NCI-H1436 (cell line): ENCODE measurements at regions not wholly inside any gene's neighbourhood (a gene's known extent, or its start where the extent isn't known, plus 50 kb on each side); places are given as distances from the start of the nearest gene placed in this dataset.
"Not testable (repeated sequence)": the region's sequence is repeated elsewhere in the genome, so short reads cannot be mapped to it uniquely, and the experiment has no call there.

ENCODE experiments used
- DNase-seq: peaks from one replicate; lab custom pipeline; 2025; lab: John Stamatoyannopoulos, UW

DNA sequence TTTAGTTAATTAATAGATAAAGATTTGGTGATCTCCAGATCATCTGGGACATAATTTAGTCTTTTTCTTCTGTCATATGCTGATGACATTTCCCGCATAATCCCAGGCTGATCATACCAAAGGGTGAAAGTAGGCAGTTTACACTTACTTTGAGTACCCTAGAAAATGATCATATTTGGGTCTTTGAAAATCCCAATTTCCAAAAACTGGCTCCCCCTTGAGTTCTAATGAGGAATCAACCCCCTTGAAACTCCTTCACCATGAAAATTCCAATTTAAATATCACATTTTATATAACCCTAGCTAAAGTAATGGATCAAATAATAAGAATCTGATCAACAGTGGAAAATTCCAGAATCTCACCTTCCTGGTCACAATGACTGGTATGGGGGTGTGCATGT, 223.4 kb downstream of the NAF1 start:
- no peak for DNase-seq

DNA sequence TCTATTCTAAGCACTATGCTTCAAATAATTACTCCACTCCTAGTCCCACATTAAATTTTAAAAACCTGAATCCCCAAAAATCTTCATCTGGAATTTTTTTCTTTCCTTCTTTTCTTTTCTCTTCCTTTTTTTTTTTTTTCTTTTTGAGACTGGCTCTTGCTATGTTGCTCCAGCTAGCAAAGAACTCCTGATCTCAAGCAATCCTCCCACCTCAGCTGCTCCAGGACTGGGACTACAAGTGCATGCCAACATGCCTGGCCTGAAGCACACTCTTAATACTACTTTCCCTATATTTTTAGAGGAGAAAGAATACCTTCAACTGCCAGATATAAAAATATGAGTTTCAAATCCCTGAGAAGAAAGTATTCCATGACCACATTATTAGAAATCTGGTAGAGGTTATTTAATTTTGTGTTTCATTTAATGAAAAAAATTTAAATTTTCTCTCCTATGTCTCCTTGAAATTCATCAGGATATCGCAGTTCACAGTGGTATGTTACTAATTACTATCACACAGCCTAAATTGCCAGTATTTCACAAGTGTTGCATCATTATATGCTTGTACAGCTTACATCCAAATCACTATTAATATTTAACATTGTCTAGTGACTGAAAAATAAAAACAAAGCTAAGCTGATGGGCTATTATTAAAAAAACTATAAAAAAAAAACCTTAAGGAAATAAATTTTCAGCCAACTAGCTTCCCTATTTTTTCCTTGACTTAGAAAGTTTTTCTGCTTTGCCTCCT, 227.8 kb downstream of the NAF1 start:
- no peak for DNase-seq

DNA sequence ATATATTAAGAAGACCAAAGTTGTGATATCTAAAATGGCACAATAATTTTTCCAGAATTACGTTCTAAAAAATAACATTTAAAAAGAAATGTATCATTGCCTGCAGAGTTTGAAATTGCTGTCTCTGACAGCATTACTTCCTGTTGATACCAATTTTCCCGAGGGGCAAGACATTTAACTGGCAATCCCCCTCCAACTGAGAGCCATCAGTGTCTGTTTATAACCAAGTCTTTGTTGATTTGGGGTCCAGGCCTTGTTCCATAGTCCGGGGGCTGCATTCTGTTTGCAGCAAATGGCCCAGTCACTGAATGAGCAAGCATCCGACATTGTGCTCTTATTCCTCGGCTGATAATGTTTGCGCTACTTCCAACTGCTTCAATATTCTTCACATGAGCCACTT, 231.5 kb downstream of the NAF1 start:
- no peak for DNase-seq

DNA sequence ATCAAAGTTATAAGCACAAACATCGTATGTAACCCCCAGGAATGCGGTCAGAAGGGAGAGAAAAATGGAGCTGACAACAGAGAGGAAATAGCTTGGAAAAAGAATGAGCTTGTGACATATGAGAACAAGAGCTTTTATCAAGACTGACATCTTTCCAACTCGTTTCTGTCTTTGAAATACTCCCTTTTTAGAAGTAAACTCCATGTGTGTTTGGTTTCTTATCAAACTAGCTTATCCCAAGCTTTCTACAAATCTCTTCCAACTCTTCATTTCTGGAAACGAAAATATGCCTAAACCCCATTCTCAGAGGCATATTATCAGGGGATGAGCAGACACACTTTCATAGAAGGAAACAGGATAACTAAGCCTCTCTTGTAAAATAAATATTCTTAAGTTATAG, 235.4 kb downstream of the NAF1 start:
- DNase-seq = no peak

DNA sequence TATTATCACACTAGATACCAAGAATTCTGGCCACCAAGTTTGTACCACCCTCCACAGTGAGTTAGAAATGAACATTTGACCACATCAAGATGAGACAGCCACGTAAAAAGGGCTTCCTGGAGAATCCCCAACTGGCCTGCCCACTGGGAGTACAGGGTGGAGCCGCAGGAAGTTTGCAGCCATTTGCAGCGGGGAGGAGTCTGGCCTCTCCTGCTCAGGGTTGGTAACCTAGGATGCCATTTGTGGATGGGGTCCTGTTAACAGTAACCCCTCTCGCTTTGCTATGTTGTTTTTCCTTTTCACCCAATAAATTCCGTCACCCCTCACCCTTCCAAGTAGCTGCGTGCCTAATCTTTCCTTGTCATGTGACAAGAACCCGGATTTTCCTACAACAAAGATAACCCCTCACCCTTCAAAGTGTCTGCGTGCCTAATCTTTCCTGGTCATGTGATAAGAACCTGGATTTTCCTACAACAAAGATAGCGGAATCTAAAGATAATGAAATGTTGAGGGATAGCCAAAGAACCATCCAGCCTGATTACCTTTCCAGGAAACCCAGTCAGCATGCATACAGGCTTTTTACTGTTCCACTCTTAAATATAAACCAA, 245.4 kb downstream of the NAF1 start:
- DNase-seq = no peak

DNA sequence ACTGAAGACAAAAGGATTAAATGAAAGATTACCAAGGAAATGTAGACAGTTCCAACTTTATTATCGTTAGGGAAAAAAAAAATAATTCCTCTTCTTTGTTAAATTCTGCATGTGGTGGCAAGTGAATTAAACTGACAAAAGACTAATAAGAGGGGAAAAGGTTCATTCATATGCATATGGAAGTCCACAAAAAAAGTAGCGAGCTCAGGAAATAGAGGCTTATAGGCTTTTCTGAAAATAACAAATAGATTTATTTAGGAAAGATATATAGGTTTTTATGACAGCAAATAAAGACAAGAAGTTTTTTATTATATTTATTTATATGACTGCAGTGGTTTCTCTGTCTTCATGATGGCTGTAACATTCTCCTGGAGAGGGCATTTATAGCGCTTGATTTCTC, 246.0 kb downstream of the NAF1 start:
- no peak for DNase-seq

DNA sequence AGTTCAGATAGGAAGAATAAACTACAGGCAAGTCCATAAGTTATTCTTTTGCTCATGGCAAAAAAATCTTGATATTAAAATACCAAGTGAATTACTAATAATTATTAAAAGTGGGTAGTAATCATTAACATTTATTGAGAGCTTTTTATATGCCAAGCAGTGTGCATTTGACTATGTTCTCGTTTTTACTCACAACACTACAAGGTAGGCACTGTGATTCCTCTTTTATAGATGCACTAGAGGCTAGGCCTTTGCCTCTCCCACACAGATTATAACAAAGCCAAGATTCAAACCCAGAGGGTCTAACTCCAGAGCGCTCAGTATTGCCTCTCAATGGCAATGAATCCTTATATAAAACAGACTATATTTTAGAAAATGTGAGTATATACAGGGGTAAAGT, 254.2 kb downstream of the NAF1 start:
- no peak for DNase-seq

DNA sequence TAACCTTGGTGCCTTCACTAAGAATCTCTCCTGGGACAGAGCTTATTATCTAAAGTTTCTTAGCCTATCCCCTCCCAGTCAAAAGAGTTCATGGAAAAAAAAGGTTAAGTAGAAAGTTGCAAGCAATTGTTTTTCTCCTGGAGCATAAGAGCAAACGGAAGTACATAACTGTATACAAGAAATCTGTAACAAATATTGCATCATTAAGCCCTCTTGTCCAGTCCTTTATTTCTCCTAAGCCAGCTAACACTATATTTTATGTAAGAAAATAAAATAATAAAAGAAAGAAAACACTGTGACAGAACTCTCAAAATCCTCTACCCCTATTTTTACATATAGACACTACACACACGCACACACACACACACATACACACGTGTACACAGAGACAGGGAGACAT, 255.3 kb downstream of the NAF1 start:
- DNase-seq = no peak

DNA sequence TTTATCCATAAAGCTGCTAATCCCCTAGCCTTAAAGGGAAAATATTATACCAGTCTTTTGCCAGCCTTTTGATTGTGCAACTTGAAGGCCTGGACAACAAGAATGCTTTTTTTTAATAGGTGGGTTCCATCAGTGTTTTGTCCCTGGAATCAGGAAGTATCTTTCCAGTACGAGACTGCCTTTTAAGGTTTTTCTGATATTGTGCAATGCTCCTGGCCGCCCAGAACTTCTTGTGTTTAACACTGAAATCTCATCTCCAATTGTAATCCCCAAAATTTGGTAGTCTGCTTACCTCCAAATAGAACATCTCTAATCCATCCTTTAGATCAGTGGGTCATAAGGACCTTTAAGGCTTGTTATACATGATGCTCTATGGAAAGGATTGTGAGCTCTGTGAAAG, 256.7 kb downstream of the NAF1 start:
- DNase-seq = no peak

DNA sequence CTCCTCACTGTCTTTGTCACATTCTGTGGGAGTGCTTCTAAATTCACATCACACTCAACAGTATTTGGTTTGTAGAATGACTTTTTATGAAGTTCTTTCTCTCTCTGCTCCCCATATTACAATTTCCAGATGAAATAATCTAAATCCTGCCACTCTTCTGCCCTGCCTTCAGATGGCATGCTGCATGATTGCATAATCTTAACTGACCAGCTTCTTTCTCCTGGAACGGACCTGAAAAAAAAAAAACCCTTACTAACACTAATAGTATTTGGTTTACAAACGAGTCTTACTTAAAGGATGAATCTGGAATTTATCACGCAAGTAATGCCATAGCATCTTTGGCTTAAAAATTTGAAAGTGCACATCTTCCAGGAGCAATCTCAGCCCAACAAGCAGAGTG, 272.3 kb downstream of the NAF1 start:
- DNase-seq = no peak

DNA sequence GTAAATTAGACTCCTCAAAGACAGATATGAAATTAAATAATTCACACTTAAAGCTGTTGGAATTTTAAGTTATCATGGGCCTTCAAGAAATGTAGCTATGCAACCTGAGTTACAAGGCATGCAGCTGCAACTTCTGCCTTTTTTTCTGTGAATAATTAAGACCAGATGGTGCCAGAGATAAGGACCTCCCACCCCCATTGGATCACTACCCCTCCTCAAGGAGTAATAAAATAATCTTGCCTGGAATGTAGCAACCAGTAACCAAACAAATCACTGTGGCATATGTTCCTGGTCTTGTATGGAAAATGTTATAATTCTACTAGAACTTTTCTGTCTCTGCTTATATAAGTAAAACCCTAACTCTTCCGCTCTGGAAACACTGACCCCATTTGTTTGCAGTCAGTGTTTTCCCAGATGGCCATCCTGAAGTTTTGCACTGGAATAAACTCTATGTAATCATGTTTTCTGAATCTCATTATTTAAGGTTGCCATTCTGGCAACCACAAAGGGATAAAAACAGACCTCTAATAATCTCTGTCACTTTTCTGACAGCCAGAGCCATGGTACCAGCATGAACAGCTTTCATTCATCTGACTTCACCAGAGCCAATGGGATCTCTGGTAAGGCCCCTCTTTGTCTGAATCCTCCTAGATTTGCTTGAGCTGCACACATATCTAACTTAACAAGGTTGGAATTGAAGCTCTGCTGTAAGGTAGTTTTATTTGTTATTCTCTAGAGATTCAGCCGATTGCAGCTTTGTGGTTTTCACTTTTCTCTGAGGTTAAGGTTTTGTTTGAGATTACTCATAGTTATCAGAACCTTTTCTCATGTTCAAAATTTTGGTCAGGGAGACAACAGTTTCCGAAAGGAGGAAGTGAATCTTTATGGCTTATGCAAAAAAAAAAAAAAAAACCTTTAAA, 274.6 kb downstream of the NAF1 start:
- no peak for DNase-seq

DNA sequence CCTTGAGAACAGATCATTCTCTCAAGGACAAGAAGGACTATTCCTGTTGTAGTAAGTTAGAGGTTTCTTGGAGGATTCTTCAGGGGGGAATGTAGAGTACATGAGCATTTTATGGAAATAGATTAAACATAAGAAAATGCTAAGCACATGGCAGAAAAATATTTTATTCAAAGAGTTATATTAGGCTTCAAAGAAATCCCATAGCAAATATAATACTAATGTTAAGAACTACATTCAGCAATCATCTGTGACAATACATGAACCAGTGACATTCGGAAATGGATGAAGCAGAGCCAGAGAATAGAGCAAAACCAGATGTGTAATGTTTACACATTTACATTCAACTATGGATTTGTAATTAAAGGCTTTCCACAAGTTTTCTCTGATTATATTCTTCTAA, 288.6 kb downstream of the NAF1 start:
- no peak for DNase-seq

DNA sequence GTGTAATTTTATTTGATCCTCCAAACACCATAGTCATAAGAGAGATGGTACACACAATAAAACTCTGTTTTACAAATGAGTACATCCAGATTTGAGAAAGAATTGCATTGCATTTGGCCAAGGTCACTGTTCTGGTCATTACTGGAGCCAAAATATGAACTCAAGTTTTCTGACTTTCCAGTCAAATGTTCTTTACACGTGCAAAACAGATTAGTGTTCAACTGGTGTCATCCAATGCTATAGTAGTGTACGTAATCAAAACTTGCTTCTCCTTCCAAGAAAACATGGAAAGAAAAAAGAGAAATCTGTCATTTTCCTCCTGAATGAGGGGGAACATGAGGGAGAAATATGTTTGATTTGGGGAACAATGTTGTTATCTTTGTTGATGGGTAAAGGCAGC, 291.9 kb downstream of the NAF1 start:
- no peak for DNase-seq

DNA sequence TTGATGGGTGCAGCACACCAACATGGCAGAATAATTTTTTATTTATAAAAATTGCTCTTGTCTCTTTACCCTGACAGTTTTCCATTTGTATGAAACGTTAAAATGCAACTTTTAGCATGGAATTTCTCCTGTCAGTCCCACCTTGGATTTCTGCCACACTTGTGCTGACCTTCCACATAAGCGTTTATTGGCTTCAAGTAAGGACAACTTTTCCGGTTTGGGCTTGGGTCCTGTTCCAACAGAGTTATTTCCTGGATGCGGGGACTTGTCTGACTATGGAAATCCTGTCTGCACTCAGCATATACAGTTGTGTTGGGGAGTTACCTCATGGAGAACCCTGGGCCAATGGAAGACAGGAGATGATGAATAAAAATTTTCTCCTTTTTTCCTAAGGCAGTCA, 294.7 kb downstream of the NAF1 start:
- DNase-seq = no peak

DNA sequence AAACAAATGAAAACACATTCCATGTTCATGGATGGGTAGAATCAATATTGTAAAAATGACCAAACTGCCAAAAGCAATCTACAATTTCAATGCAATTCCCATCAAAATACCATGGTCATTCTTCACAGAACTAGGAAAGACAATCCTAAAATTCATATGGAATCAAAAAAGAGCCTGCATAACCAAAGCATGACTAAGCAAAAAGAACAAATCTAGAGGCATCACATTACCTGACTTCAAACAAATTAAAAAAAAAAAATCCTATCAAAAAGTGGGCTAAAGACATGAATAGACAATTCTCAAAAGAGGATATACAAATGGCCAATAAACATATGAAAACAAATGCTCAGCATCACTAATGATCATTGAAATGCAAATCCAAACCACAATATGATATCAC, 297.5 kb downstream of the NAF1 start:
- no peak for DNase-seq

DNA sequence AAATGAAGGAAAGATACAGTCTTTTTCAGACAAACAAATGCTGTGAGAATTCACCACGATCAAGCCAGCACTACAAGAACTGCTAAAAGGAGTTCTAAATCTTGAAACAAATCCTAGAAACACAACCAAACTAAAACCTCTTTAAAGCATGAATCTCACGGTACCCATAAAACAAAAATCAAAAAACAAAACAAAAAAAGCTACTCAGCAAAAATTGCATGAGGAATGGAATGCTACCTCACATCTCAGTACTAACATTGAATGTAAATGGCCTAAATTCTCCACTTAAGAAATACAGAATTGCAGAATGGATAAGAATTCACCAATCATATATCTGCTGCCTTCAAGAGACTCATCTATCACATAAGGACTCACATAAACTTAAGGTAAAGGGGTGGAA, 300.1 kb downstream of the NAF1 start:
- DNase-seq = no peak

DNA sequence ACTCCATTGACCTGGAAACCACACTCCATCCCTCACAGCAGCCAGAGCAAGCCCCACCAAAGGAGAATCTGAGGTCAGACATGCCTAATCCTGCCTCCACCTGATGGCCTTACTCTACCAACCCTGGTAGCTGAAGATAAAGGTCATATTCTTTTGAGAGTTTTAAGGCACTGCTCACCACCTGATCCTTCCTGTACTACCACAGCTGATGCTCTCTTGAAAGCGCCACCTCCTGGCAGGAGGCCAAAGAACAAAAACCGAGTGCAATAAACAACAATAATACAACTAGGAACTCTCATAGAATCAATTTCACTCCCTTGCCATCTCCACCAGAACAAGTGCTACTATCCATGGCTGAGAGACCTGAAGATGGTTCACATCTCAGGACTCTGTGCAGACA, 301.6 kb downstream of the NAF1 start:
- DNase-seq = no peak

DNA sequence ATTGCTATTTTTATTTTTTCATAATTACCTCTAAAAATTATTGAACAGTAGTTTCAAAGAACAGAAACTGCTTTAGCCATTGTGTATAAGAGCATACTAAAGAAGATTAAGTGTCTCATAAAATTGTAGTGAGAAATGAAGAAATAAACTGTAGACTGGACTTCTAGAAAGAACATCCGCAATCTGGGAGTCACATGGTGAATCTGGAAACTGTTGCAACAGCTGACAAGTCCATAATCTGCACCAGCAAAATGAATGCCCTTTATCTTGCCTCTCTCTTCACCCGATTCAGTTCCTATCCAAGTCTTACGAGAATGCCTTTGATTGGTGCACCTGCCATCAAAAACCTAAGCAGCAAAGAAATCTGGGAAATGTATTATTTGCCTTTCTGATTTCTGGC, 312.9 kb downstream of the NAF1 start:
- no peak for DNase-seq

DNA sequence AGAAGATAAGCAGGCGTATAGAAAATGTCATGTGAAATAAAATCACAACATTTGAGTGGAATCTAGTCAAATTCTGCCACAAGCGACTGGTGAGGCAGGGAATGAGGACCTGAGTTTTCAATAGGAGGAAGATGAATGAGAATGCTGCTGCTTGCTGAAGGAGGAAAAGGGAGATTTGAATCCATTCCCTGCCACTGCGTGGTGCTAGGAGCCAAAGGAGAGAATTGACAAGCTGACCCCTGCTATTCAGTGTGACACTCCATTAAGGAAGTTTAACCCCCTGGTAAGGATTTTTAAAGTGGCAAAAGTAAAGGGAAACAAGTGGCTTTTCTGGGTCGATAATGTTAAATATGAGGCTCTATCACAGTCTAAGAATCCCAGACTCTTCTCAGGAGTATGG, 314.0 kb downstream of the NAF1 start:
- no peak for DNase-seq

DNA sequence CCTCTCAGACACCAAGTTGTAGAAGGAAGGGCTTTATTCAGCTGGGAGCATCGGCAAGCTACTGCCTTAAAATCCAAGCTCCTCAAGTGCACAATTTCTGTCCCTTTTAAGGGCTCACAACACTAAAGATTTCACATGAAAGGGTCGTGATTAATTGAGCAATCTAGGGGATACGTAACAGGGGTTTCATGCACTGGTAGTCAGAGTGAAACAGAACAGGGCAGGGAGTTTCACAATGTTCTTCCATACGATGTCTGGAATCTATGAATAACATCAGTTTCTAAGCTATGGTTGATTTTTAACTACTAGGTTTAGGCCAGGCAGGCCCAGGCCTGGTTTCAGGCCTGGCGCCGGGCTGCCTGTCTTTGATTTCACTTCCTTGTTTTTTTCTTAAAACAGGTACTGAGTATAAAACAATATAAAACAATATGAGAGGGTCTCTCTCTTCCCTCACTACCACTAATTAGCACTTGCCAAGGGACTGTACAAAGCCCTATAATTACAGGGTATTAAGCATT, 315.4 kb downstream of the NAF1 start:
- not testable (repeated sequence) for DNase-seq

DNA sequence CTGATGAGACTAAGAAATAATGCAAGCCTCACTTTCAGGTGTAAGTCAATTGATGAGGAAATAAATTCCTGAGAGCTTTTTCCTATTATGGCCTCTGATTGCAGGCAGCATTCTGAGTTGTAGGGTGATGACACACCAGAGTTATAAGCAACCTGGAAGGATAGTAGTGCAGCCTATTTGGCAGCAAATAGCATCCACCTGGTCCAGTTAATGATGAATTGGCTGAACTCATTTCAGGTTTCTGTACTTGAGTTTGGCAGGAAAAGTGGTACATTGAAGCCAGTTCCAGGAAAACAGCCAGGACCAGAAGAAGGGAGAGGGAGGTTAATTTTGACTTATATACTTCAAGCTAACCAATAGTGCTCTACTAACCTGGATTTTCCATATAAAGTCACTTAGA, 316.8 kb downstream of the NAF1 start:
- no peak for DNase-seq

DNA sequence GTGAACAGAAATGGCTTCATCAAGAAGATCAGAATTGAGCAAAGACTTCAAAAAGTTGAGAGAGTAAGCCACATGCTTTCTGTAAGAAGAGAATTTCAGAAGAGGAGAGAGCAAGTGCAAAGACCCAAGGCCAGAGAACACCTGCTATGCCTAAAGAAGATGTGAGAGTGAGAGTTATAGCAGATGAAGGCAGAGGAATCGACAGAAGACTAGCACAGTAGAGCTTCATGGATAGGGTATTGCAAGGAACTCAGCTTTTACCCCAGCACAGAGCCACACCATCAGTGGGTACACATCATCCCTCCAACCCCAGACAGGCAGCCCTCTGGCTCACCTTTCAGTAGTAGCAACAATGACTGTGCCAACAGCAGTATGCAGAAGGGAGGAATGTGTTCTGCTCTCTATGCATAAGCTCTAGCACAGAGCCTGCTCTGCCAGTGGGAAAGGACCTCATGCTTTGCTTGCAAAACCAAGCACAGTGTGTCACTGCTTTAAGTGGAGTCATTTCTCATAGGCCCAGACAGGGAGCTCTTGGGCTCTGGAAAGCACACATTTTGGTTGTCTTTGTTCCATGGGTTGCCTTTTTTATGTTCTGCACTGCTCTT, 318.6 kb downstream of the NAF1 start:
- DNase-seq = no peak
